ENCODE measurements at regions not wholly inside any gene's neighbourhood (a gene's known extent, or its start where the extent isn't known, plus 50 kb on each side); places are given as distances from the start of the nearest gene placed in this dataset.

- CTCF ChIA-PET, result no interaction called here
- Mint-ChIP-seq H3K27me3 (peaks cover 16% of the 10 kb centered on the region in 2 donors), H3K4me1 (peaks cover 0 to 8% (median 6%) of the 10 kb centered on the region in 3 donors), H3K4me3 (no peak overlapping the region), H3K9me3 (peaks cover 12 to 16% (median 15%) of the 10 kb centered on the region in 3 donors), H3K36me3 (peaks cover 5% of the 10 kb centered on the region), H3K27ac (no peak overlapping the region)
- H3K36me3 ChIP-seq (ENCODE audit: control insufficient read depth in 2 of 2, extremely low read depth in 1 of 2, insufficient read depth in 1 of 2, low read length in 1 of 2), result no peaks in the 10 kb centered on the region
- no peaks in the 10 kb centered on the region for H3K9me3 ChIP-seq
- ATAC-seq (replicated peaks in 1 of 4), result no peak
- no peak overlapping the region for H3K27ac ChIP-seq (ENCODE audit: low read length)
- H3K4me1 ChIP-seq (ENCODE audit: control insufficient read depth in 1 of 2, extremely low read depth in 1 of 2, insufficient read depth in 2 of 2, low read length in 2 of 2), result no peaks in the 10 kb centered on the region
- POLR2A ChIA-PET, result no interaction called here
- no CpG with 5 or more reads among the region's 1 CpG for WGBS (ENCODE audit: insufficient coverage)
- DNase-seq, result no peak
- no peak overlapping the region for H3K4me3 ChIP-seq (ENCODE audit: control insufficient read depth in 1 of 2, extremely low read depth in 1 of 2, low read length in 1 of 2)
- H3K27me3 ChIP-seq (replicated peaks in 1 of 2; ENCODE audit: control insufficient read depth in 2 of 2, extremely low read depth in 1 of 2, insufficient read depth in 2 of 2, low read length in 1 of 2), result no peaks in the 10 kb centered on the region
Observed at GRCh38 chr14:61868846-61869245, 106.6 kb downstream of the SNAPC1 start.

GRCh38 chr14:61870163-61870562 lies 107.9 kb downstream of the SNAPC1 start:
- Mint-ChIP-seq H3K9me3 (peaks cover 12 to 16% (median 15%) of the 10 kb centered on the region in 3 donors), H3K27me3 (peaks cover 20 to 21% of the 10 kb centered on the region in 2 donors), H3K36me3 (peaks cover 5% of the 10 kb centered on the region), H3K4me3 (no peak overlapping the region), H3K27ac (no peak overlapping the region), H3K4me1 (peaks cover 0 to 8% (median 6%) of the 10 kb centered on the region in 3 donors)
- Histone ChIP-seq H3K4me3 (ENCODE audit: control insufficient read depth in 1 of 2, extremely low read depth in 1 of 2, low read length in 1 of 2) (no peak overlapping the region), H3K9me3 (no peaks in the 10 kb centered on the region), H3K27me3 (replicated peaks in 1 of 2; ENCODE audit: control insufficient read depth in 2 of 2, extremely low read depth in 1 of 2, insufficient read depth in 2 of 2, low read length in 1 of 2) (no peaks in the 10 kb centered on the region), H3K36me3 (ENCODE audit: control insufficient read depth in 2 of 2, extremely low read depth in 1 of 2, insufficient read depth in 1 of 2, low read length in 1 of 2) (no peaks in the 10 kb centered on the region), H3K27ac (ENCODE audit: low read length) (no peak overlapping the region), H3K4me1 (ENCODE audit: control insufficient read depth in 1 of 2, extremely low read depth in 1 of 2, insufficient read depth in 2 of 2, low read length in 2 of 2) (no peaks in the 10 kb centered on the region)
- WGBS (ENCODE audit: insufficient coverage), result 100% methylated on average over 1 of the region's 1 CpG
- CTCF ChIA-PET, result no interaction called here
- POLR2A ChIA-PET, result no interaction called here
- ATAC-seq (replicated peaks in 1 of 4) (no peak), DNase-seq (no peak)

DNA sequence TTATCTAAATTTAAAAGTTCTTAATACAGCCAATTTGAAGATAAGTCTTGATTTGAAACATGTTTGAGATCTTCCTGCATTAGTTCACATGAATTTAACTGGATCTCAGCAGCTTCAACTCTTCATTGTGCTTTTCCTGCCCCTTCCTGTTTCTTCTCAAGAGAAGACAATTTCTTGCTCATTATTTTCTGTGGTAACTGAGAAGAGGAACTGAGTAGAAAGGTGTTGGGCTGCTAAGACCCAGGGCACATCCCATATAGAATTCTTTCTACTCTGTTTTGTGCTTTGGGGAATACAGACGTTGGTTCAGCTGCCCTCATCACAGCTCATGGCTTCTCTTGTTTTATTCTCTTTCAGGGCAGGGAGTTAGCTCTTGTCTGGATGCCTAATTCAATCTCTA lies 110.2 kb downstream of the SNAPC1 start:
- Histone ChIP-seq H3K36me3 (ENCODE audit: control insufficient read depth in 2 of 2, extremely low read depth in 1 of 2, insufficient read depth in 1 of 2, low read length in 1 of 2) (no peaks in the 10 kb centered on the region), H3K9me3 (no peaks in the 10 kb centered on the region), H3K4me1 (ENCODE audit: control insufficient read depth in 1 of 2, extremely low read depth in 1 of 2, insufficient read depth in 2 of 2, low read length in 2 of 2) (no peaks in the 10 kb centered on the region), H3K27ac (ENCODE audit: low read length) (no peak overlapping the region), H3K4me3 (ENCODE audit: control insufficient read depth in 1 of 2, extremely low read depth in 1 of 2, low read length in 1 of 2) (no peak overlapping the region), H3K27me3 (replicated peaks in 1 of 2; ENCODE audit: control insufficient read depth in 2 of 2, extremely low read depth in 1 of 2, insufficient read depth in 2 of 2, low read length in 1 of 2) (peaks cover 0 to 12% of the 10 kb centered on the region in 2 experiments)
- DNase-seq (no peak), ATAC-seq (replicated peaks in 1 of 4) (no peak)
- ChIA-PET POLR2A (no interaction called here), CTCF (no interaction called here)
- whole genome bisulfite sequencing (ENCODE audit: insufficient coverage), result no CpG with 5 or more reads among the region's 1 CpG
- H3K36me3 Mint-ChIP-seq, result peaks cover 5% of the 10 kb centered on the region
- H3K4me1 Mint-ChIP-seq, result peaks cover 0 to 5% (median 3%) of the 10 kb centered on the region in 3 donors
- H3K27me3 Mint-ChIP-seq, result peaks cover 34% of the 10 kb centered on the region in 2 donors
- H3K4me3 Mint-ChIP-seq, result no peak overlapping the region
- H3K9me3 Mint-ChIP-seq, result peaks cover 12 to 16% (median 15%) of the 10 kb centered on the region in 3 donors
- H3K27ac Mint-ChIP-seq, result no peak overlapping the region

GRCh38 chr14:61875483-61875882 lies 113.3 kb downstream of the SNAPC1 start:
- Mint-ChIP-seq H3K9me3 (peaks cover 4 to 9% (median 9%) of the 10 kb centered on the region in 3 donors), H3K4me1 (no peaks in the 10 kb centered on the region), H3K4me3 (no peak overlapping the region), H3K36me3 (no peaks in the 10 kb centered on the region), H3K27ac (no peak overlapping the region), H3K27me3 (peaks cover 44 to 50% of the 10 kb centered on the region in 2 donors)
- ChIA-PET POLR2A (no interaction called here), CTCF (no interaction called here)
- no peak overlapping the region for H3K4me3 ChIP-seq (ENCODE audit: control insufficient read depth in 1 of 2, extremely low read depth in 1 of 2, low read length in 1 of 2)
- no peaks in the 10 kb centered on the region for H3K36me3 ChIP-seq (ENCODE audit: control insufficient read depth in 2 of 2, extremely low read depth in 1 of 2, insufficient read depth in 1 of 2, low read length in 1 of 2)
- H3K27ac ChIP-seq (ENCODE audit: low read length), result no peak overlapping the region
- DNase-seq (no peak), ATAC-seq (replicated peaks in 1 of 4) (no peak)
- 100% methylated on average over 1 of the region's 1 CpG for WGBS (ENCODE audit: insufficient coverage)
- H3K9me3 ChIP-seq, result no peaks in the 10 kb centered on the region
- H3K4me1 ChIP-seq (ENCODE audit: control insufficient read depth in 1 of 2, extremely low read depth in 1 of 2, insufficient read depth in 2 of 2, low read length in 2 of 2), result no peaks in the 10 kb centered on the region
- peaks cover 0 to 14% of the 10 kb centered on the region in 2 experiments for H3K27me3 ChIP-seq (replicated peaks in 1 of 2; ENCODE audit: control insufficient read depth in 2 of 2, extremely low read depth in 1 of 2, insufficient read depth in 2 of 2, low read length in 1 of 2)

DNA sequence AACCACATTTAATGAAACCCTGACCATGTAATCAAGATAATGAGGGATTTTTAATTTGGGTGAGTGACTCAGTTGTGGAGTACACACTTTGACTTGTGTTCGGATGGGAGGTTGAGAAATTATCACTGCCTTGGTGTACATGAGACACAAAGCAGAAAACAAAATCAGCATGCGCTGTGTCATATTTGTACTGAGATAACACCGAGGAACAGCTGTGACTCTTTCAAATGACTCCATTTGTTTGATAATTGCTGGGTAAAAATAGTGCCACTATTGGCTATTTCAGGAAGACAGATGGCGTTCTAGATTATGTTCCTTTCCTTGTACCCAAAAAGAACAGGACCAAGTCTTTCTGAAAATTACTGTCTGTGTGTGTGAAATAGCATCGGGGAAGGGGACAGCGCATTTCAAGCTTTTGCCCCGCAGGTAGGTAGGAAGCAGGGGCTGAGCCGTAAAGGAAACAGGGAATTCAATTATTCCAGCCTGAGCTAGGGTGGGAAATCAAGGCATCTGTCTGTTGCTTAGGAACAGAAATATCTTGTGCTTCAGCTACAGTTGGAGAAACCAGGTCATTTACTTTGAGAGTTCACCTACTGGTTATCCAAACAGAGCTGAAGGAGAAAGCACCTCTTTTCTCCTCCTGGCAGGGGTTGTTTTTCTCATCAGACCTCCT lies 114.3 kb downstream of the SNAPC1 start:
- H3K27me3 Mint-ChIP-seq, result peaks cover 48 to 50% of the 10 kb centered on the region in 2 donors
- DNase-seq (no peak), ATAC-seq (replicated peaks in 1 of 4) (no peak)
- H3K4me3 ChIP-seq (ENCODE audit: control insufficient read depth in 1 of 2, extremely low read depth in 1 of 2, low read length in 1 of 2), result no peak overlapping the region
- H3K4me3 Mint-ChIP-seq, result no peak overlapping the region
- H3K9me3 ChIP-seq, result no peaks in the 10 kb centered on the region
- ChIA-PET POLR2A (no interaction called here), CTCF (interaction anchor here in 1 of 2 donors (0.7 kb wide), 1 partner anchor 19 kb away, joined by 4 read pairs; no protein-coding TSS in a partner anchor)
- 60% methylated on average over 6 of the region's 8 CpGs for WGBS (ENCODE audit: insufficient coverage)
- no peaks in the 10 kb centered on the region for H3K36me3 Mint-ChIP-seq
- peaks cover 0 to 14% of the 10 kb centered on the region in 2 experiments for H3K27me3 ChIP-seq (replicated peaks in 1 of 2; ENCODE audit: control insufficient read depth in 2 of 2, extremely low read depth in 1 of 2, insufficient read depth in 2 of 2, low read length in 1 of 2)
- H3K36me3 ChIP-seq (ENCODE audit: control insufficient read depth in 2 of 2, extremely low read depth in 1 of 2, insufficient read depth in 1 of 2, low read length in 1 of 2), result no peaks in the 10 kb centered on the region
- no peak overlapping the region for H3K27ac ChIP-seq (ENCODE audit: low read length)
- no peaks in the 10 kb centered on the region for H3K4me1 ChIP-seq (ENCODE audit: control insufficient read depth in 1 of 2, extremely low read depth in 1 of 2, insufficient read depth in 2 of 2, low read length in 2 of 2)
- H3K9me3 Mint-ChIP-seq, result no peaks in the 10 kb centered on the region
- no peak overlapping the region for H3K27ac Mint-ChIP-seq
- H3K4me1 Mint-ChIP-seq, result no peaks in the 10 kb centered on the region

DNA sequence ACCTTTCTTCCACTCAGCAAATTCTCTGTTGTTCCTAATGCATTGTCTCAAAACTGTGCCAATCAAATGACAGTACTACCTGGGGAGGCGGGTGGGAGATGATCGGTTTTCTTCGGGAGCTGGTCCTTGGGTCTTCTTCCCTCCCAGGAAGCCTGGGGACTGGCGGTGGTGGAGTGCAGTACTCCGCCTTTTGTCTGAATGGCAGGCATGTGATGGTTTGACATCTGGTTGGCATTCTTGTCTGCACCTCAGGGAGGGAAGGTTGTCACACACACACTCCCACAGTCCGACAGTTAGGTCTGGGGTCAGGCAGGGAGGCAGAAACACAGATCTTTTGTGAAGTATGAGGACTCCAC lies 114.8 kb downstream of the SNAPC1 start:
- Mint-ChIP-seq H3K27me3 (peaks cover 51 to 54% of the 10 kb centered on the region in 2 donors), H3K36me3 (no peaks in the 10 kb centered on the region), H3K9me3 (no peaks in the 10 kb centered on the region), H3K27ac (no peak overlapping the region), H3K4me1 (no peaks in the 10 kb centered on the region), H3K4me3 (no peak overlapping the region)
- ATAC-seq (replicated peaks in 1 of 4), result no peak
- POLR2A ChIA-PET, result no interaction called here
- WGBS (ENCODE audit: insufficient coverage), result no CpG with 5 or more reads among the region's 6 CpGs
- no peak overlapping the region for H3K27ac ChIP-seq (ENCODE audit: low read length)
- peaks cover 0 to 14% of the 10 kb centered on the region in 2 experiments for H3K27me3 ChIP-seq (replicated peaks in 1 of 2; ENCODE audit: control insufficient read depth in 2 of 2, extremely low read depth in 1 of 2, insufficient read depth in 2 of 2, low read length in 1 of 2)
- no peaks in the 10 kb centered on the region for H3K36me3 ChIP-seq (ENCODE audit: control insufficient read depth in 2 of 2, extremely low read depth in 1 of 2, insufficient read depth in 1 of 2, low read length in 1 of 2)
- no peaks in the 10 kb centered on the region for H3K4me1 ChIP-seq (ENCODE audit: control insufficient read depth in 1 of 2, extremely low read depth in 1 of 2, insufficient read depth in 2 of 2, low read length in 2 of 2)
- no peaks in the 10 kb centered on the region for H3K9me3 ChIP-seq
- CTCF ChIA-PET, result interaction anchor here in 1 of 2 donors (0.7 kb wide), 1 partner anchor 18 kb away, joined by 4 read pairs; no protein-coding TSS in a partner anchor
- no peak overlapping the region for H3K4me3 ChIP-seq (ENCODE audit: control insufficient read depth in 1 of 2, extremely low read depth in 1 of 2, low read length in 1 of 2)
- DNase-seq, result no peak
